ENCODE measurements at regions not wholly inside any gene's neighbourhood (a gene's known extent, or its start where the extent isn't known, plus 50 kb on each side); places are given as distances from the start of the nearest gene placed in this dataset.

- H3K4me1 Mint-ChIP-seq (ENCODE audit: low read depth), result no peaks in the 10 kb centered on the region
- no peak overlapping the region for H3K27ac Mint-ChIP-seq
- no peaks in the 10 kb centered on the region for H3K9me3 Mint-ChIP-seq
- intact Hi-C loops (cut with micrococcal nuclease), result no loop called here
- no peaks in the 10 kb centered on the region for H3K27me3 Mint-ChIP-seq (ENCODE audit: low read depth)
- H3K36me3 Mint-ChIP-seq (ENCODE audit: low read depth), result no peaks in the 10 kb centered on the region
- no peak overlapping the region for H3K4me3 Mint-ChIP-seq (ENCODE audit: low read depth)
- DNase-seq (ENCODE audit: low spot score), result no peak
These were observed 58.0 kb upstream of the ZNF521 start for GRCh38 chr18:25409971-25410370.

DNA sequence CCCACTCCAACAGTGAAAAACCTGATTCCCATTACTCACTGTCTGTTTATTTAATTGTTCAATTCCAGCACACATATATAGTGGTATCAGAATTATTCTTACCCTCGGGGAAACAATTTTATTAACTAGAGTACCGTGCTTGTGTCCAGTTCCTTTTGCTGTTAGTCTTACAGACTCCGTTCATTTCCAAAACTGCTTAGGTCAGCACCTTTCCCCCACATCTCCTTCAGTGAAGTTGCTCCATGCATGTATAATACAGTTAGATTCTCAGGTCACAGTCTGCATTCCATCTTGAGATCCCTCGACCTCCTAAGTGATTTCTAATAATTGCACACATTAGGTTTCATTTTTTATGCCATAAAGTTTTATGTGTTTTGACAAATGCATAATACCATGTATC is 56.3 kb upstream of the ZNF521 start:
- Mint-ChIP-seq H3K27ac (no peak overlapping the region), H3K36me3 (ENCODE audit: low read depth) (no peaks in the 10 kb centered on the region), H3K9me3 (no peaks in the 10 kb centered on the region), H3K4me1 (ENCODE audit: low read depth) (no peaks in the 10 kb centered on the region), H3K27me3 (ENCODE audit: low read depth) (no peaks in the 10 kb centered on the region), H3K4me3 (ENCODE audit: low read depth) (no peak overlapping the region)
- intact Hi-C loops (cut with micrococcal nuclease), result no loop called here
- DNase-seq (ENCODE audit: low spot score), result no peak

All from activated T-helper 2 cell treated with anti-CD3 and anti-CD28 coated beads, Interferon-gamma antibody, Interleukin-2, Interleukin-4, amounts not matched to agents 10 μg/mL and 5 μg/mL and 100 μg/mL, durations not matched to agents 14 hours and 24 hours and 36 hours (primary cell).